CD4-positive, alpha-beta T cell treated with Interleukin-21 for 1 hour (primary cell): ENCODE measurements at regions not wholly inside any gene's neighbourhood (a gene's known extent, or its start where the extent isn't known, plus 50 kb on each side); places are given as distances from the start of the nearest gene placed in this dataset.
"Not testable (repeated sequence)": the region's sequence is repeated elsewhere in the genome, so short reads cannot be mapped to it uniquely, and the experiment has no call there.

Experiments
- DNase-seq: peaks from one replicate; pipeline ENCODE4 v3.0.0-alpha.2; 2020

DNA sequence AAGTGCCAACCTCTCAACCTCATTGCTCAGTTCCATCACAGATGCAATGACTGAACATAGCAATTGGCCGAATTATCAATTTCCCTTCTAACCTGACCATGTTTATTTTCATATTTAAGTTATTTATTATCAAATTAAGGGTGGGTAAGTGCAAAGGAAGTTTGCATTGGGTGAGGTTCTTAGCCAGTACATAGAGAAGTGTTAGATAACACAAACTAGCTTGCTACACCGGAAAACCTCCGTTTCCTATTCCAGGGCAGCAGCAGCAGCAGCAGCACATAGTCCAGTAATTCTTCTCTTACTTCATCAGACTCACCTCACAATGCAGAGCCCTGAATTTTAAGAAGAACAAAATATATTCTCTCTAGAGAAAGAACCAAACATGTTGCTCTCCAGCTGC is 200.5 kb upstream of the OR4E1 start:
- DNase-seq, result peak; percentile 47

DNA sequence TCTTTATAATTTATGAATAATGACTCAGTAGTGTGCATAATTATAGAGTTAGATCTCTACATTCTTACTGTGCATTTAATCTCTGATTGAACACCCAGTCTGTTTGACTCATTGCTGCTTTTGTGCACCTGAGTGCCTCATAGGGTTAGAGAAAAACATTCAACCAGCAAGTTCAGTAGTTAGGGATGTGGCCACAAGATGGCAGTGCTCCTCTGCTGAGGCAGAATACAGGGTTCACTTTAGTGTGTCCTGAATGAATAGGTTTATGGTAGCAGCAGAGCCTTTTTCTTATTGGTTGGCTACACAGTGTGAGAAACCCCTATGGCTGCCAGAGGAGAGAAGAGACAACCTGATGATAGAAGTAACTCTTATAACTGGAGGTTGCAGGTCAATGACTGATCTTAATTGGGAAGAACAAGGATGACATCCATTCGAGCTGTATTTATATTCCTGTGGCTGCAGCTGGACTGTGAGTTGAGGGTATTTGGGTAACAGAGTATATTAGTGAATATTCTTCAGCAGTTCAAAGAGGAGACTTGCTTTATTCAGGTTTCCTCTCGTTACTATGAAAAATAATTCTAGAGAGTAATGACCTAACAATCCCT is 194.9 kb upstream of the OR4E1 start:
- peak; percentile 82 for DNase-seq

DNA sequence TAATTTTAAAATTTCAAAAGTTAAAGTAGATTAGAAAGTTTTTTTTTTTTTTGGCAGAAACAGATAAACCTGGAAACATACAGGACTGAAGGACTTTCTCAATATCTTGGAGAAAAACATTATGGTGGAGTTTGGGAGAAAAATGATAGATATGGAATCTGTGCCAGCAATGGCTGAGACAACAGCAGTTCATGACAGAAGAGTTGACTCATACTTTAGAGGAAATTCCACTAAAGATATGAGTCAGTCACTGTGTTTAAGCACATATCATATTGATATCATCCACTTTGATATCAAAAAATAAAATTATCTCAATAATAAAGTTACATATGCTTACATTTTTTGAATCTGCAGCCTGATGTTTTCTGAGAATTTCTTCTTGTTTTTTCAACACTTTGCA is 193.9 kb upstream of the OR4E1 start:
- no peak for DNase-seq

DNA sequence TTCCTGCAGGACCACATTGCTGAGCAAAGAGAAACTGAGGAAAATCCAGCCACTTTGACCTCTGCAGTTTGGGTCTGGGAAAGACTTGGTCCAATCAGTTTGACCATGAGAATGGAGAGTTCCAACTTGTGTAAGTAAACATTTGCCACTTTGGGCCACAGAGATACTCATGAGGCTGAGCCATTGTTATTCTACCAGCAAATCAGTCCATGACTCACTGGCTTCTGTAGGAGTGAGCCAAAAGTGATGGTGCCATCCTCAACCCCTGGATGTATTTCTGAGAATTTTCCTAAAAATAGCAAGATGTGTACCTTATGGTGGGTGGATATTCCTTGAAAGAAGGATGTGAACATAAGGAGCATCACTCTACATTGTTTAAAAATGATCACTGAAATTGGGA is 192.9 kb upstream of the OR4E1 start:
- DNase-seq, result no peak

DNA sequence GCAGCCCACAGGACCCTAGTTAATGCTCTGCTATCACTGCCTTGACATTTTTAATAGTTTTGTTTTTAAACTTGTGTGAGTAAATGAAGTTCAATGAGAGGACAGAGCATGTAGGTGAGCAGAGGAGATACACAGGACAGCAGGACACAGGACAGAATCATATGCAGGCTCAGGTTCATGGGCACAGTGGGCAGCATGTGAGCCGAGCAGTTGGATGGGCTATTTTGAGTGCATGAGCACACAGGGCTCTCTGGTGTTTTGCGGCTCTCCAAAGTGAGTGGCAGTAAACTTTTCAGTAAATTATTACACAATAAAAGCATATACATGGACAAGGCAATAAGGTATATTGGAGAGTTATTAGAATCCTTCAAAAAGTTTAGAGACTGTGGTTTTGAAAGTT is 189.7 kb upstream of the OR4E1 start:
- no peak for DNase-seq

DNA sequence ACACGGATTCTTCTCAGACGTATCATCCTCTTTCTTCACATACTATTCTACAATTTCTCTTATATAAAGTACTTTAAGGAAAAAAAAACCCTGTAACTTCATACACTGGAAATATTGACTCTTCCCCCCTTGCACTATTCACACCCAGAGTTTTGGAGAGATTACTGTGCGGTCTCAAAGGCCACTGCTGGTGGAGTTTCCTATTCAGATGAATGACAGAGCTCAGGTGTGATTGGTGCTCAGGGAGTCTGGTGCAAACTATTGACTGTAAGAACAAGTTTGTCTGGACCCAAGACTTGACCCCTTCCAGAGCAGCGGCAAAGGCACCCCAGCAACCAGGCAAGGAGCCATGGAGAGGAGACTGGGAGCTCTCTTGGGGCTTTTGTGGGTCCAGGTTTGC is 187.5 kb upstream of the OR4E1 start:
- DNase-seq, result no peak

DNA sequence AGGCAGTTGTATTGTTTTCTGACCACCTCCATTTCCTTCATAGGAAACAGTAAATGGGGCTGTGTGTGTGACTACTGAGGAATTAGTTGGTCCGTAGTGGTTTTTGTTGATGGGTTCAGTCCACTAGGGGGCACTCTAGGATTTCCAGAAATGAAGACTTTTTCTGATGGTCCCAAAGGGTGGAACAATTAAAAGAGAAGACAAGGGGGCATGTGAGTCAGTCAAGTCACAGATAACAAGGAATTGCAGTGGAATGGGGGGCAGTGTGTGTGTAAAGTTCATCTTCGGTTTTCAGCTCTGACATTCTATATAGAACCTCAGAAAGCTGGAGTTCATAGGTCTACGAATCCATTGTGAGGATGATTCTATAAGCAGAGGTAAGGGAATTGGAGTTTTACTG is 186.6 kb upstream of the OR4E1 start:
- peak; percentile 67 for DNase-seq

DNA sequence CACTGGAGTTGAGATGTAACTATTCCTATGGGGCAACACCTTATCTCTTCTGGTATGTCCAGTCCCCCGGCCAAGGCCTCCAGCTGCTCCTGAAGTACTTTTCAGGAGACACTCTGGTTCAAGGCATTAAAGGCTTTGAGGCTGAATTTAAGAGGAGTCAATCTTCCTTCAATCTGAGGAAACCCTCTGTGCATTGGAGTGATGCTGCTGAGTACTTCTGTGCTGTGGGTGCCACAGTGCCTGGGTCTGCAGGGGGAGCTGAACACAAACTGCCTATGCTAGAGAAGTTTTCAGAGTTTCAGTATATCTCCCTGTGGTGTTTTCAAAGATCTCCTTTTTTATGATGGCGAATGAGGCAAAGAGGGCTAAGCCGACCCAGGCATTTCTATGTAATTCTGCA is 179.2 kb upstream of the OR4E1 start:
- DNase-seq, result no peak

DNA sequence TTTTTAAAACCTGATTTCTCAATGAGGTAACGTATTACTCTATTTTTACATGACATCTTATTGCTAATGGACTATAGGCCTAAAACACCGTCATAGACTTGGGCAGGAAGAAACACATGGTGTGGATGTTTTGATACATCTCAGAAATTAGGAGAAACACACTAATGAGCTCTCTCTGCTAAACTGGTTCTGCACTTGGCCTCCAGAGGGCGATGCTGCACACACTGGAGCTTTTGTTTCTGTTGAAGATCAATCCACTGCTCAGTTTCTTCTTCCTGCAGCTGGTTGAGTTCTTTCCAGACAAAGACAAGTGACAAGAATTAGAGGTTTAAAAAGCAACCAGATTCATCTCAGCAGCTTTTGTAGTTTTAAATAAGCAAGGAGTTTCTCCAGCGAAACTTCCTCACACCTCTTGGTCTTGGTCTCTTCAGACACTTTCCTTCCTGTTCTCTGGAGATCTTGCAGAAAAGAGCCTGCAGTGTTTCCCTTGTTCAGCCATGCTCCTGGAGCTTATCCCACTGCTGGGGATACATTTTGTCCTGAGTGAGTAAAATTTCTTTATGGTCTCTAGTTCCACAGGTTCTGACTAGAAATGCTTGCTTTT is 178.5 kb upstream of the OR4E1 start:
- peak; percentile 73 for DNase-seq

DNA sequence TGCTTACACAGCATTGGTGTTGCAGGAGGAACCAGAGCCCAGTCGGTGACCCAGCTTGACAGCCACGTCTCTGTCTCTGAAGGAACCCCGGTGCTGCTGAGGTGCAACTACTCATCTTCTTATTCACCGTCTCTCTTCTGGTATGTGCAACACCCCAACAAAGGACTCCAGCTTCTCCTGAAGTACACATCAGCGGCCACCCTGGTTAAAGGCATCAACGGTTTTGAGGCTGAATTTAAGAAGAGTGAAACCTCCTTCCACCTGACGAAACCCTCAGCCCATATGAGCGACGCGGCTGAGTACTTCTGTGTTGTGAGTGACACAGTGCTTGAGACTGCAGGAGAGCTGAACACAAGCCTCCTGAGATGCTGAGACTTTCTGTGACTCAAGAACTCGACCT is 173.3 kb upstream of the OR4E1 start:
- DNase-seq, result peak; percentile 32

DNA sequence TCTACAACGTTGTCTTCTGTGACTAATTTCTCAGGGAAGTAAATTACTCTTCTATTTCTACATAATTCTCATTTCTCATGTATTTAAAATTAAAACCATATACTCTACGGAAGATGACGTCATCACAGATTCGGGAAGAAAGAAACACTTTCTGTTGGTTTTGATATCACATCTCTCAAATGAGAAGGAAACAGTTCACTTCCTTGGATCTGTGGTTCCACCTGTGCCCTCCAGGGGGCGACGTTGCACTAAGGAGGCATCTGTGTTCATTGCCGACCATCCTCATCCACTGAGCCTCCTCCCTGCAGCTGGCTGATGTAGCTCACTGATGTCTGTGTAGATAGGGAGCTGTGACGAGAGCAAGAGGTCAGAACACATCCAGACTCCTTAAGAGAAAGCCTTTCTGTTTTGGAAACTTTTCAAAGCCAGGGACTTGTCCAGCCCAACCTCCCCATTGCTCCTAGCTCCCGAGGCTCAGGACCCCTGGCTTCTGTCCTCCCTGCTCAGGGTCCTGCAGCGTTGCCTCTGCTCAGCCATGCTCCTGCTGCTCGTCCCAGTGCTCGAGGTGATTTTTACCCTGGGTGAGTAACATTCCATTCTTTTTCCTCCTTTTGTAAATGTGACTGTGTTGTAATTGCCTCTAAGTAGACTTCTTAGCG is 172.7 kb upstream of the OR4E1 start:
- peak; percentile 78 for DNase-seq

DNA sequence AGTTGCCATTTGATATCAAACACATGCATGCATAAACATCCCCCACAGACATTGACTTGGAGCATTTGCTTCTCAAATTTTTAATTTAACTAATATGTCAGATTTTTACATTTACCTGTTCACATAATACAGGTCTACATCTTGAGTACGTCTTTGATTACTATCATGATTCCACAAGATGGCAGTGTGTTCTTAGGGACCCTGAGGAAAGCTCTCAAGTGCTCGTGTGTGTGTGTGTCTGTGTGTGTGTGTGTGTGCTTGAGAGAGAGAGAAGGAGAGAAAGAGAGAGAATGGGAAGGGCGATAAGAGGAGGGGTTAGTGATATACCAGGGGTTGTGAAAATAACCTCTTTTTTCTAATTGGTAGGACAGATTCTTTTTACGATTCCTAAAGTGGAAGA is 167.1 kb upstream of the OR4E1 start:
- peak; percentile 59 for DNase-seq

DNA sequence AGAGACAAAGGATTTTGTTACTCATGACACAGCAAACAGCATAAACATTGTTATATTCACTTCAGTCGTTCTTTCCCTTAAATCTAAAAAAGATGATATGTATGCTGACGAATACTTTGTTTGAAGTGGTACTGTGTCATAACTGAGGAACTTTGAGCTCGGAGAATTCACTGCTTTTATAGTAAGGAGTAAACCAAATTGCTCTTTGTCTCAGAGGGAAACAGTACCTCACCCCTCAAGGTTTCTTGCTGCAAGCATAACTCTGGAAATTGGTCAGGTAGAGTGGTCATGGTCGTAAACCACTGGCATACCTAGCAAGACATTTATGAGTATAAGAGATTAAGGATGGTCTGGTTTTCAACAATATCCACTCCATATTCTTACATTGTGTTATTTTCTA is 160.2 kb upstream of the OR4E1 start:
- no peak for DNase-seq

DNA sequence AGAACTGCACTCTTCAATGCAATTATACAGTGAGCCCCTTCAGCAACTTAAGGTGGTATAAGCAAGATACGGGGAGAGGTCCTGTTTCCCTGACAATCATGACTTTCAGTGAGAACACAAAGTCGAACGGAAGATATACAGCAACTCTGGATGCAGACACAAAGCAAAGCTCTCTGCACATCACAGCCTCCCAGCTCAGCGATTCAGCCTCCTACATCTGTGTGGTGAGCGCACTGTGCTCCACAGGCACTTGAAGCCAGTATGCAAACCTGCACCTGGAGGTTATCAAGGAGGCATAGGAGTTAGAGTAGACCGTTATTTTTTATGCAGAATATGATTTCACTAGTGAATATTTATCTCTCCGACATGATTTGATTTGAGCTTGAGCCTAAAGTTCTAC is 152.2 kb upstream of the OR4E1 start:
- no peak for DNase-seq

DNA sequence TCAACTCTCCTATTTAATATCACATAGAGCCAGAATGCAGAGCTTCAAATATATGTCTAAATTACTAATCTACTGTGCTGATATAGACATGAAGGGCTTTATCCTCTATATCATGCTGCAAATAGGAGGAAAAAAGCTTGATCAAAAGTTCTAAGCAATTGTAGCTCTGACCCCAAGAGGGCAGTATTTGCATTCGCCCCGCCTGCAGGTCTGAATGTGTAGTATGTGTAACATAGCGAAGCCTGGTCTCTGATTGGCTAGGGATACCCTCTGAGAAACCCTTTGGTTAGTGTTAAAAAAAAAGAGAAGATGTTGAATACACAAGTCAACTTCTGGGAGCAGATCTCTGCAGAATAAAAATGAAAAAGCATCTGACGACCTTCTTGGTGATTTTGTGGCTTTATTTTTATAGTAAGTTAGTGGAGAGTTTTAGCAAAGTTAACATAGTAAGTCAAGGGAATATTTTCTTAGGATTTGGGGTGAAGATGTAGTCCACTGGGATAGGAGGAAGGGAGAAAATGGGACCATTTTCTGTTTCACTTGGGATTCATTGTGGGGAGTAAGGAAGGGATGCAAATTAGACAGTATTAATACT is 151.6 kb upstream of the OR4E1 start:
- DNase-seq, result peak; percentile 68

DNA sequence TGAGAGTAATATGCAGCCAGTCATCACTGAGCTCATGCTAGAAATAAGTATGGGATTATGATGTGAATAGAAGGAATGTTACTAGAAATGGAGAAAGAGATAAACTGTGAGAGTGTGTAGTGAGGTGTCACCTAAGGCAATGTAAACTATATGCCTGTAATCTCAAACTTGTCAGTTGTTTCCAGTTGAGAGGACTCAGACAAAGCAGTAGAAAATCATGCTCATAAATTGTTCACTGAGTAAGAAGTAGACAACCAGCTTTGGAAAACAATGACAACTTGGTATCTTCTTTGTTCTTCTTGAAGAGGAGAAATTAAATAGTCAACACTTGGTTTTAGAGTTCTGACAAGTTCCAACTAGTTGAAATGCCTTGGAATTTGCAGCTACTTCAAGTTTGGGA is 148.5 kb upstream of the OR4E1 start:
- no peak for DNase-seq

DNA sequence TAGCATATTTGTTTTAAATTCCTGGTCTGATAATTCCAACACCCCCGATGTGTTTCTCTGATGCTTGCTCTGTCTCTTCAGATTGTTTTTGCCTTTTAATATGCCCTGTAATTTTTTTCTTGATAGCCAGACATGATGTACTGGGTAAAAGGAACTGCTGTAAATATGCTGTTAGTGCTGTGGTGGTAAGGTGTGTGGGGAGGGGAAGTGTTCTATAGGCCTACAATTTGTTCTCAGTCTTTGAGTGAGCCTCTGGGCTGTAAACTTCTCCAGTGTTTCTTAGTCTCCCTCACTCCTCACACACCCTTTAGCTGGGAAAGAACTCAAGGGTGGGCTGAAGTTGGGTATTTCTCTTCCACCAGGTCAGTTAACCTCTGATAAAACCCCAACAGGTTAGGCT is 147.0 kb upstream of the OR4E1 start:
- no peak for DNase-seq

DNA sequence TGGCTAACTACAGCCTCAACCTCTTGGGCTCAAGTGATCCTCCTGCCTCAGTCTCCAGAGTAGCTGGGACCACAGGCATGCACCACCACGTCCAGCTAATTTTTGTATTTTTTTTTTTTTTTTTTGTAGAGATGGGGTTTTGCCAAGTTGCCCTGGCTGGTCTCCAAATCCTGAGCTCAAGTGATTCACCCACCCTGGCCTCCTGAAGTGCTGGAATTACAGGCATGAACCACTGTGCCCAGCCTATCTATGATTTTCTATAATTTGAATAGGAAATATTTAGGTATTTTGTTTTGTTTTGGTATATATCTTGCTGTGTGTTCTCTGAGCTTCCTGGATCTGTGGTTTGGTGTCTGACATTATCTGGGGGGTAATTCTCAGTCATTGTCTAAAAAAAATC is 146.3 kb upstream of the OR4E1 start:
- not testable (repeated sequence) for DNase-seq

DNA sequence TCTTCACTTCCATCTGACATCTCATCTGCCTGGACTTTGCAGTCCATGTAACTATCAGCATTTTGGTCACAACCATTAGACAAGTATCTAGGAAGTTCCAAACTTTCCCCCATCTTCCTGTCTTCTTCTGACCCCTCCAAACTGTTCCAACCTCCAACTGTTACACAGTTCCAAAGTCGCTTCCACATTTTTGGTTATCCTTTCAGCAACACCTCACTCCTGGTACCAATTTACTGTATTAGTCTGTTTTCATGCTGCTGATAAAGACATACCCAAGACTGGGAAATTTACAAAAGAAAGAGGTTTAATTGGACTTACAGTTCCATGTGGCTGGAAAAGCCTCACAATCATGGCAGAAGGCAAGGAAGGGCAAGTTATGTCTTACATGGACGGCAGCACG is 143.4 kb upstream of the OR4E1 start:
- not testable (repeated sequence) for DNase-seq

DNA sequence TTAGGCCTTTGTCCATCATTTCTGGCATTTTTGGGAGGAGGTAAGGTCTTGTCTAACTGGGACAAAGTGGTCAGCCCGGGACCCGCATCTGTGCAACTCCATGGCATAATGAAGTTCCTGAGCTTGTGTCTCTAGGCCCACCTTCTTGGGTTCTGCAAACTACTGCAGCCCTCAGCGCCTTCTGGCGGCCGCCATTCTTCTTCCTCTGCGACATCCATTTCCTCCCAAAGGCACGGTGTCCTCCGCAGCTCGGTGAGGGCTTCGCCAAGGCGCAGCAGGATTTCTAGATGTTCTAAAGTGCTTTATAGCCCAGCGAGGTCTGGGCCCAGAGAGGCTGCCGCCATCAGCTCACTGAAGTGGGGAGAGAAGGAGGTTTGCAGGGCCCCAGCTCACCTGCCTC is 134.4 kb upstream of the OR4E1 start:
- no peak for DNase-seq

DNA sequence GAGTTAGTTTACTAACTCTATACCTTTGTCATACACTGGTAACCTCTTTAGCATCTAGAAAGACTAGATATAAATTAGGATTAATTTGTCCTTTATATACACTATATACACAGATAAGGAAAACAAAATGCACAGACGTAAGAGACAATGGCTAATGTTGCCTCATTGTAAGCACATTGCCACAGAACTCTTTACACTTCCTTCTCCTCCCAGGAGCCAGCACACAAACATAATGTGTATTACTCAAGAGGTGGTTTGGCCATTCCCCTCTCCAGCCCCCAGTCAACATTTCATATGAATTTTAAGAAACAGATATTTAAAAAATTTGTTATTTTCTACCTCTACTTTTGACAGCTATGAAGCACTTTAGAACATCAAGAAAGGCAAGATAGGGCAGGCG is 131.4 kb upstream of the OR4E1 start:
- DNase-seq, result no peak

DNA sequence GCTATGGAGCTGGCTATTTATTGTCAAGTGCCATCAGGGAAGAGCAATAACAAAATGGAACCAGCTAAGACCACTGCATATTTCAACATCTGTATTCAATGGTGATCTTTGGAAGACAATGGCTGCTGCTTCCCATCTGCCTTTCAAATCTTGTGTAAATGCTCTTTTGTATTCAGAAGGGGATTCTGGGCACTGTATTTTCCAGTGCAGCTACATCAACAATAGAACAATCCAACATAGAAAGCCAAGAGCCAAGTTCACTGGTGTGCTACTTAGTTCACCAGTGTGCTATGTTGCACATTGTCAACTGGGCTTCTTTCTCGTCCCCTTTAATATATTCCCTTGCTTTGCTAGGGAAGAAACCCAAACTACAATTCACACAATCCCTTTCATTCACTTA is 128.8 kb upstream of the OR4E1 start:
- no peak for DNase-seq

DNA sequence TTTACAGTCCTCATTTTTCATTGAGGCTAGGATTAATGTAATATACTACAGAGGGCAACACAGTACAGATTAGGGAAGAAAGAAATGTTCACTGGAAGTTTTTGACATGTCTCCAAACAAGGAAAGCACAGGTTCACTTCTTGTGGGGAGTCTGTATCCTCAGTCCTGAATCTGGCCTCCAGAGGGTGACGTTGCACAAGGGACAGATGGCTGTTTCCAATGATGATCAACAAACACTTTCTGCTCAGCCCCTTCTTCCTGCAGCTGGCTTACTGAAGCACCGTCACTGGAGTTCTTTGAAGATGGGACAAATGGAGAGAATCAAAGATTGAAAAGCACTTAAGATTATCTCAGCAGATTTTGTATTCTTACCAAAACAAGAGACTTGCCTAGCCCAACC is 123.3 kb upstream of the OR4E1 start:
- peak; percentile 16 for DNase-seq

DNA sequence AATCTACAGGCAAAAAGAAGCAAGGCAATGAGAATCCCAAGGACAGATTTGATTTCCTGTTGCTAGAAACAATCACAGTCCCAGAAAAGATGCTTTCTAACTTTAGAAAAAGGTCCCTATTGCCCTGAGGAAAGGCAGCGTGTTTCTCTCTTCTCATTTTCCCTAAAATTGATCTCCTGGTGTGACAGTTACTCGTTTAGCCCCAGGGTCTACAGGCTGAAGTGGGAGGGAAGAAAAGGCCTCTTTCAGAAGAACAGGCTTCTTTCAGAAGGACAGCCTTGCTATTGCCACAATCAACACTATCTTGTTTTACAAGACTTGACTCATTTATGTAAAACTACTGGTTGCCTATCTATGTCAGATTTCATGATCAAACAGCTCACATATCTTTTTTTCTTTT is 121.8 kb upstream of the OR4E1 start:
- DNase-seq, result no peak

DNA sequence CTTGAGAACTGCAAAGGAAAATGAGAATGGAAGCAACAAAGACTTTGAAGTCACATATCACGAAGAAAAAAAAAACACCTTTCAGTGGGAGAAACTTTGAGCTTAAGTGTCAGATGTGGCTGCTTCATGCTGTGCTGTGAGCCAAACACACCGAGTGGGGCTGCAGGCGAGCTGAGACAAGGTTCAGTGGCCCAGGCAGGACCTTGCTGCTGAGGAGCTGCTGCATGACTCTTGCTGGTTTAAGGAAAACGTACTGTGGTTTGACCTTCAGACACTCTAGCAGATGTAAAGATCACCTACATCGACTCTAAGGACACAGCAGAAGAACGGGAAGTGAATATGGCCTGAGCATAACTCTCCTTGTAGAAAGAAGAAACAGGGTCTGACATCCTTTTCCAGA is 118.1 kb upstream of the OR4E1 start:
- no peak for DNase-seq
